SK-N-MC (cell line): ENCODE measurements at regions not wholly inside any gene's neighbourhood (a gene's known extent, or its start where the extent isn't known, plus 50 kb on each side); places are given as distances from the start of the nearest gene placed in this dataset.

ENCODE experiments used
- EZH2 ChIP-seq: fragments of 200-600 bp; sonication (generic); IDR thresholded peaks from one replicate; pipeline ENCODE4 v1.6.1; 2017; ENCODE audit warnings: antibody characterized with exemption
- FOXP2 ChIP-seq: optimal IDR thresholded peaks from 2 replicates; pipeline ENCODE3; 2011; ENCODE audit warnings: mild to moderate bottlenecking, moderate library complexity; ENCODE audit not compliant: insufficient read depth; ENCODE audit errors: extremely low read length, control extremely low read depth
- POLR2AphosphoS5 ChIP-seq: IDR thresholded peaks from 2 replicates; pipeline ENCODE4 v1.6.1; 2012; ENCODE audit warnings: mild to moderate bottlenecking, low read depth, low read length, borderline replicate concordance

DNA sequence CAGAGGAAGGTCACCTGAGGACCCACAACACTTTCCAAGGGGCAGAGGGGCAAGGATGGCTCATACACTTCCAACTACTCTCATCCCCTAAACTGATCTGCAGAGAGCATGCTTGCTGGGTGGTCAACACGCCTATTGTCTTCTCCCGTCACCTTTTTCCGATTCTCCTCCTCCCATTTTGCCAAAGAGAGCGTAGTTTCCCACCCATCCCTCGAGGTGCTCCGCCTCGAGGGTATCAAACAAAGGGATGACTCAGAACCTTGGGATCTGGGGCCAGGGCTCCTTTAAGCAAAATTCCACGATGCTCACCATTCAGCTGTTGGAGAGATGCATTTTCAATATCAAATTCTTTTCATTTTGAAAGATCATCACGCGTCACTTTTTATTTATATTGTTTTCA lies 507.5 kb upstream of the SULF2 start:
- TF ChIP-seq POLR2AphosphoS5 (no peak), EZH2 (no peak), FOXP2 (no peak)
